ENCODE measurements at regions not wholly inside any gene's neighbourhood (a gene's known extent, or its start where the extent isn't known, plus 50 kb on each side); places are given as distances from the start of the nearest gene placed in this dataset.
"Not testable (repeated sequence)": the region's sequence is repeated elsewhere in the genome, so short reads cannot be mapped to it uniquely, and the experiment has no call there.

DNA sequence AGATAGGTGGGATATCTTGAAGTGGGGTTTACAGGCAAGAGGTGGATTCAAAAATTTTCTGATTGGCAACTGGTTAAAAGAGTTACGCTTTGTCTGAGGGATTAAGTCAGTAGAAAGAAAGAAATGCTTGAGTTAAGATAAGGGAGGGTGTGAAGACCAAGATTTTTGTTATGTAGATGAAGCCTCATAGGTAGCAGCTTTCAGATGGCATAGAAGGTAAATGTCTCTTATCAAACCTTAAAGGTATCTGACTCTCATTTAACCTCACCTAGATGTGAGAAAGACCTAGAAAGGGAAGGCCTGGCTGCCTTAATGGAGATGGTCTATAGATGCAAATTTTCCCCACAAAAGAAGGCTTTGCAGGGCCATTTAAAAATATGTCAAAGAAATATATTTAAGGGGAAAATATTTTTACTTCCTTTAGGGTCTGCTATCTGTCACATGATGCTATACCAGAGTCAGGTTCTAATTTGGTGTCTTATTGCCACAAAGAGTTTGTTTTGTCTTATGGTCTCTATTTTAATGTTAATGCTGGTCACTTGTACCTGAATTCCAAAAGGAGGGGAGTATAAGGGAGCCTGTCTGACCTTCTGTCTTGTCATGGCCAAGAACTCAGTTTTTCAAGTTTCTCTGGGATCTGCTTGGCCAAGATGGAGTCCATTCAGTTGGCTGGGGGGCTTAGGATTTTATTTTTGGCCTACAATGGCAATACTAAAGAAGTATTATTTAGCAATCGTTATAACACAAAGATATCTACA lies 699.1 kb upstream of the AMOT start:
- DNase-seq (ENCODE audit: low read depth in 4 of 4, low spot score in 3 of 4), result no peak

- DNase-seq (ENCODE audit: low read depth in 4 of 4, low spot score in 3 of 4), result no peak
Measured at GRCh38 chrX:113529426-113530013, 688.9 kb upstream of the AMOT start.

DNA sequence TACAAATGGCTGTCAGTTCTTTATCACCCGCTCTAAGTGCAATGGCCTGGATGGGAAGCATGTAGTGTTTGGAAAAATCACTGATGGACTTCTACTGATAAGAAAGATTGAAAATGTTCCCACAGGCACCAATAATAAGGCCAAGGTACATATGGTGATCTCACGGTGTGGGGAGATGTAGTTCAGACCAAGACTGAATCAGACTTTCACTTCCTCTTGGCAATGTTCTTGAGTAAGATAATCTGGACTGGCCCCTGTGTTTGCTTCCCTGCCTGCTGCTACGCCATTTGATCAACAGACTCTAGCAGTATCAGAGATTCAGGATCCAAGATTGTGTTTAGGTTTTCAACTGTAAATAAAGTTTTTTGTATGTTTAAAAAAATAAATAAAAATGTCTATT lies 682.2 kb upstream of the AMOT start:
- DNase-seq (ENCODE audit: low read depth in 4 of 4, low spot score in 3 of 4), result no peak

GRCh38 chrX:113514906-113515305 lies 674.3 kb upstream of the AMOT start:
- no peak for DNase-seq (ENCODE audit: low read depth in 4 of 4, low spot score in 3 of 4)

GRCh38 chrX:113512700-113513395 lies 672.2 kb upstream of the AMOT start:
- no peak for DNase-seq (ENCODE audit: low read depth in 4 of 4, low spot score in 3 of 4)

- DNase-seq (ENCODE audit: low read depth in 4 of 4, low spot score in 3 of 4), result no peak
Measured at GRCh38 chrX:113510586-113510985, 670.0 kb upstream of the AMOT start.

- DNase-seq (ENCODE audit: low read depth in 4 of 4, low spot score in 3 of 4), result no peak
Measured at GRCh38 chrX:113492895-113493294, 652.3 kb upstream of the AMOT start.

- no peak for DNase-seq (ENCODE audit: low read depth in 4 of 4, low spot score in 3 of 4)
Measured at GRCh38 chrX:113473418-113473817, 632.8 kb upstream of the AMOT start.

GRCh38 chrX:113473015-113473414 lies 632.4 kb upstream of the AMOT start:
- not testable (repeated sequence) for DNase-seq (ENCODE audit: low read depth in 4 of 4, low spot score in 3 of 4)

DNA sequence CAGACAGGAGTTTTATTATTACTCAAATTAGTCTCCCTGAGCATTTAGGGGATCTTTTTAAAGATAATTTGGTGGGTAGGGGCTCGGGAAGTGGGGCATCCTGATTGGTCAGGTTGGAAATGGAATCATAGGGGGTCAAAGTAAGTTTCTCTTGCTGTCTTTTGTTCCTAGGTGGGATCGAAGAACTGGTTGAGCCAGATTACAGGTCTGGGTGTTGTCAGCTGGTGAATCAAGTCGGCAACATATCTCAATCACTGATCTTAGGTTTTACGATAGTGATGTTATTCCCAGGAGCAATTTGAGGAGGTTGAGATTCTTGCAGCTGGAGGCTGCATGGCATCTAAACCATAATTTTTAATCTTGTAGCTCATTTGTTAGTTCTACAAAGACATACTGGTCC lies 629.5 kb upstream of the AMOT start:
- no peak for DNase-seq (ENCODE audit: low read depth in 4 of 4, low spot score in 3 of 4)

- DNase-seq (ENCODE audit: low read depth in 4 of 4, low spot score in 3 of 4), result no peak
Measured at GRCh38 chrX:113457719-113458118, 617.1 kb upstream of the AMOT start.

GRCh38 chrX:113455582-113455981 lies 615.0 kb upstream of the AMOT start:
- no peak for DNase-seq (ENCODE audit: low read depth in 4 of 4, low spot score in 3 of 4)

DNA sequence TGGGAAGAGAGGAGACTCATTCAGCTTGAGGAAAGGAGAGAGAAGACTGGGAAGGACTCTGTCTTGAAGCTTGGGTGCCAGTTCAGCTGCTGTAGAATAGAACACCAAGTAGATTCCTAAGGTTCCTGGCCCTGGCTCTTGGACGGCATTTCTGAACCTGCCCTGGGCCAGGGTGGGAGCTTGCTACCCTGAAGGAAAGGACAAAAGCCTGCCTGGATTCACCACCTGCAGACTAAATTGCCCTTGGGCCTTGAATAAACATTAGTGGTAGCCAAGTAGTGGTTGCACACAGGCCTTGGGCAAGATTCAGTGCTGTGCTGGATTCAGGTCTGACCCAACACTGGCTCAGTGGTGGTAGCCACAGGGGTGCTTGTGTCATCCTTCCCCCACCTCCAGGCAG lies 588.4 kb upstream of the AMOT start:
- no peak for DNase-seq (ENCODE audit: low read depth in 4 of 4, low spot score in 3 of 4)

GRCh38 chrX:113422323-113422722 lies 581.7 kb upstream of the AMOT start:
- DNase-seq (ENCODE audit: low read depth in 4 of 4, low spot score in 3 of 4), result no peak

DNA sequence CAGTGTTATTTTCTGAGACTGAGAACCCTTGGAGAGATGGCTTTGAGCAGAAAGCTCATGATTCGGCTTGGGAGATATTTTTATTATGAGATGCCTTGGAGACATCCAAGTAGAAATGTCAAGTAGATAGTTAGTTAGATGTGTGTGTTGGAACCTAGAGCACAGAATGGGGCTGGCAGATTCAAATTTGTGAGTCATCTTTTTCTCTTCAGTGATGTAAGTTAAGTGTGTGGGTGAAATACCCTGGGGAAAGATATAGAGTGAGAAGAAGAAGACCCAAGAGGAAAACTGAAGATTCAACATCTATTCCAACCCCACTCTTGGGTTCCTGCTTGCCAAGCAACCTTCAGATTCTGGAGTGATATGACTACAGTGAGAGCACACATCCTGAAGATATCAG lies 580.8 kb upstream of the AMOT start:
- DNase-seq (ENCODE audit: low read depth in 4 of 4, low spot score in 3 of 4), result no peak

DNA sequence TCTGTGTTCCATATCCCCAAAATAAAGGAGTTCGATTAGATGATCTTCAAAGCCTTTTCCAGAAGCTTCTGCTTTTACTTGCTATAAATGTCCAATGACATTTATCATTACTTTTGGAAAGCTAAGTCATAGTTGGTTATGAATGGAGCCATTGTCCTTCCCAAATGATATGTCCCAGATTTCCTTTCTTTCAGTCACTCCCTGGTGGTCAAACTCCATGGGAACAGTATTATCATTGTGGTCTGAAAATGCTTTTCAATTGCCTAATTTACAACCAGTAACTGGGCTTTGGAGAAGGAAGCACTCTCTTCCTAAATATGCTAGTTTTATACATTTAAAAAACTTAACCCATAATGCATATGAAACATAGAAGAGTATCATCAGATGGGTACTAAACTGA lies 571.5 kb upstream of the AMOT start:
- DNase-seq (ENCODE audit: low read depth in 4 of 4, low spot score in 3 of 4), result no peak

DNA sequence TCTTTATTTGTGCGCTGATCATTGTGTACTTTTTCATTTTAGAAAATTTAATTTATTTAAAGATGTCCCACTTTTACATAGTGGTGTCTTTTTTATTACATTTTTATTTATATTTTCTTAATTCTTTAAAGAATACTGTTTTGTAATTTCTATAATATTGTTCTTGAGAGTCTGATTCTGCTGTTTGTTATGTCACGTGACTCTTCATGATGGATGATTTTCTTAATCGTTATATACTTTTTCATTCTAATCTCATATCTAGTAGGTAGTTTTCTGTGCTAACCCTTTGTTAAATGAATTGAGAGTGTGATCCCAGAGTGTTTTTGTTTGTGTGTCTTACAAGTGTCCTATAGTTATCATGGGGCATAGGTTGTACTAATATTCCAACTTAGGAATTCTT lies 568.2 kb upstream of the AMOT start:
- no peak for DNase-seq (ENCODE audit: low read depth in 4 of 4, low spot score in 3 of 4)

DNA sequence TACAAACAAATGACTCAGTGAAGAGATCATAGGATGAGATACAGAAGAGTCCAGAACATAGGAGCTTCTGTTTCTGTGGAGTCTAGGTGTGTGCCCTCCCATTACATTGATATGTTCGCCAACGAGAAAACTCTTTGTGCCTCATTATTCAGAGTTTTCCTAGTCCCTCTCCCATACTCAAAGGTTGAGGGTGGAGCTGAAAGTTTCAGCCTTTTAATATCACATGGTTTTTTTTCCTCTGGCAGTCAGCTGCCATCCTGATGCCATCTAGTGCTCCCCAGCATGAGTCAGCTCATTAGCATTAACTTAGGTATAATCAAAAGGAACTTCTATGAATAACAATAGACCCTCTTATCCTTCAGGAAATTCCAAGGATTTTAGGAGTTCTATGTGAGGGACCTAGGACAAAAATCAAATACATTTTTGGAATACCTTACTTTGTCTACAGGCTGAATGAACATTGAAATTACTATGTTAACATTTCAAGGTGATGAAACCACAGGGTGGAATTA lies 559.6 kb upstream of the AMOT start:
- no peak for DNase-seq (ENCODE audit: low read depth in 4 of 4, low spot score in 3 of 4)

DNA sequence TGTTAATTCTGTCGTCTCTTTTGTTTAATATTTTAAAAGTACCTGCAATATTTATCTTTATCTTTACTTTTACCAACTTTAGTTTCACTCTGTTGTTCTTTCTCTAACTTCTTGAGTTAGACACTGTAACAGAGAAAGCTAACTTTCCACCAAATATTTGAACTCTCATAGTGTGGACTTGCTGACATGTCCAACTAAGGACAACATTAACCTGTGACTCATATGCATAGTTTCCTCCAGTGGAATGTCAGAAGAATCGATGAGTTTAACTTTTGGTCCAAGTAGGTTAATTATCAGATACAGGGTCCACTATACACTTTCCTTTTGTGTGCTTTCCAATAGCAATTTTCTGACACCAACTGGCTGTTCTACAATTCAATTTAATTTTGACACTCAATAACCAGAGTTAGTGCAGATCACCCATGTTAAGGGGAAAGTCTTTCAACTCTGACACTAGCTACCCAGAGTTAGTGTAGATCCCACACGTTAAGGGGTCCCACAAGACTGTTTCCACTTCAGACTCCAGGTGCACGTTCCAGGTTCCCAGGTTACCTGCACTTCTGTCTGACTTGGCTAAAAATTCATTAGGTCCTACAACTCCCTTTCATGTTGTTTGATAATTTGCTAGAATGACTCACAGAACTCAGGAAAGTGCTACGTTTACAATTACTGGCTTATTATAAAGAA lies 559.0 kb upstream of the AMOT start:
- no peak for DNase-seq (ENCODE audit: low read depth in 4 of 4, low spot score in 3 of 4)

DNA sequence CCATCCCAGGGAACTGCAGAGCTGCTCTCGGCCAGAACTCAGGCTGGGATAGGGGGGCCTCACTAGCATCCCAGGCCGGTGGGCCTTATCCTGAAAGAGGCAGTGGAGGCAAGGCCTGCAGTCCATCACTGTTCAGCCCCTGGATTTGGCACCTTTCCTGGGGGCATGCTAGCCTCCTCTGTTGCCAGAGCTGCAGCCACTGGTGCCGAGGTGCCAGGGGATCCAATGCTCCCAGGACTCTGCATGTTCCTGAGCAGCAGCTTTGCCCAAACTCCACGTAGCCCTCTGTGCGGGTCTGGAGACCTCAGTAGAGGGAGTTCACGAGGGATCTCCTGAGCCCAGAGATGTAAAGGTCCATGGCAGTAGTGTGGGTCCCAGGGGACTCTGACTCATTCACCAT lies 551.7 kb upstream of the AMOT start:
- DNase-seq (ENCODE audit: low read depth in 4 of 4, low spot score in 3 of 4), result no peak

- DNase-seq (ENCODE audit: low read depth in 4 of 4, low spot score in 3 of 4), result no peak
Measured at GRCh38 chrX:113391875-113392274, 551.2 kb upstream of the AMOT start.

All from left renal pelvis (tissue), 4 donors.